ENCODE measurements at regions not wholly inside any gene's neighbourhood (a gene's known extent, or its start where the extent isn't known, plus 50 kb on each side); places are given as distances from the start of the nearest gene placed in this dataset.

- TF ChIP-seq CTCF (IDR thresholded peaks at IDR 0.05), result no peak
- Histone ChIP-seq H3K27ac (no peak overlapping the region), H3K27me3 (peaks cover 0 to 32% (median 0%) of the 10 kb centered on the region in 7 donors), H3K9me3 (no peaks in the 10 kb centered on the region), H3K4me1 (peaks cover 11 to 48% (median 36%) of the 10 kb centered on the region in 9 donors), H3K4me3 (no peak overlapping the region), H3K36me3 (no peaks in the 10 kb centered on the region)
- intact Hi-C loops (cut with DNase I), result loop anchor here in 6 of 10 donors (5.0 to 10.0 kb wide), 6 partner anchors 45 to 102 kb away; no protein-coding TSS in a partner anchor
- DNase-seq (no peak), ATAC-seq (no peak)
- WGBS, 2 donors, result 68 to 77% methylated on average over 11 to 13 of the region's 13 CpGs
These were observed 63.8 kb downstream of the EFNB1 start for GRCh38 chrX:68892651-68893050.

- Histone ChIP-seq H3K27ac (no peak overlapping the region), H3K27me3 (peaks cover 0 to 37% (median 0%) of the 10 kb centered on the region in 7 donors), H3K4me1 (peaks cover 11 to 43% (median 31%) of the 10 kb centered on the region in 9 donors), H3K36me3 (no peaks in the 10 kb centered on the region), H3K4me3 (no peak overlapping the region), H3K9me3 (no peaks in the 10 kb centered on the region)
- TF ChIP-seq CTCF (IDR thresholded peaks at IDR 0.05), result no peak
- no peak for ATAC-seq
- no peak for DNase-seq
- intact Hi-C loops (cut with DNase I), result loop anchor here in 6 of 10 donors (5.0 to 10.0 kb wide), 6 partner anchors 45 to 103 kb away; no protein-coding TSS in a partner anchor
- WGBS, 2 donors, result 83% methylated on average over 2 of the region's 2 CpGs
These were observed 63.3 kb downstream of the EFNB1 start for GRCh38 chrX:68892134-68892533.

All from heart right ventricle (tissue), 16 donors.